OCI-LY7 (cell line): ENCODE measurements at regions not wholly inside any gene's neighbourhood (a gene's known extent, or its start where the extent isn't known, plus 50 kb on each side); places are given as distances from the start of the nearest gene placed in this dataset.

ENCODE experiments used
- BruUV-seq: library from RNA; stranded (reverse); fragments of 400-500 nt; replicated peaks from 2 replicates; lab custom pipeline; 2021; lab: Mats Ljungman, UMichigan
- CTCF ChIA-PET: fragments of 300-600 bp; sonication (Branson Sonifier 250); formaldehyde crosslinking; loops from one replicate; lab custom pipeline; 2022; ENCODE audit warnings: antibody characterized with exemption; ENCODE audit not compliant: unreplicated experiment; lab: Charles Lee
- POLR2A ChIA-PET: fragments of 300-600 bp; sonication (Branson Sonifier 250); formaldehyde crosslinking; loops from one replicate; lab custom pipeline; 2022; ENCODE audit warnings: antibody characterized with exemption; lab: Charles Lee
- DNase-seq: peaks from one replicate; pipeline ENCODE4 v3.0.0-alpha.2; 2015; ENCODE audit warnings: low spot score
- H2AFZ ChIP-seq: fragments of 200-600 bp; sonication (generic), shearing (Covaris generic); 2 replicates; pipeline ENCODE4 v1.6.1; 2014; ENCODE audit warnings: mild to moderate bottlenecking, antibody characterized with exemption, low read length, moderate library complexity
- H3K27ac ChIP-seq: fragments of 200-600 bp; sonication (generic); 2 replicates; pipeline ENCODE4 v1.5.1; 2014; ENCODE audit warnings: mixed run types, low read depth, mild to moderate bottlenecking, moderate library complexity, low read length, inconsistent platforms; ENCODE audit not compliant: poor library complexity, severe bottlenecking
- H3K36me3 ChIP-seq: fragments of 200-600 bp; sonication (generic); 2 replicates; pipeline ENCODE4 v1.6.1; 2014; ENCODE audit warnings: mild to moderate bottlenecking, antibody characterized with exemption, low read length, moderate library complexity, mixed read lengths; ENCODE audit not compliant: insufficient read depth
- H3K4me1 ChIP-seq: fragments of 200-600 bp; sonication (generic); 2 replicates; pipeline ENCODE4 v1.5.1; 2014; ENCODE audit warnings: mild to moderate bottlenecking, low read length; ENCODE audit not compliant: insufficient read depth, poor library complexity, severe bottlenecking
- H3K4me2 ChIP-seq: fragments of 200-600 bp; sonication (generic); 2 replicates; pipeline ENCODE4 v1.6.1; 2014; ENCODE audit warnings: mild to moderate bottlenecking, low read length
- H3K4me3 ChIP-seq: fragments of 200-600 bp; sonication (generic); 2 replicates; pipeline ENCODE4 v1.5.1; 2014; ENCODE audit warnings: mild to moderate bottlenecking, low read depth, low read length; ENCODE audit not compliant: poor library complexity, severe bottlenecking
- H3K79me2 ChIP-seq: fragments of 200-600 bp; sonication (generic); 2 replicates; pipeline ENCODE4 v1.6.1; 2016; ENCODE audit warnings: low read depth, mild to moderate bottlenecking, low read length, moderate library complexity, mixed read lengths; ENCODE audit not compliant: insufficient read depth
- H3K9me2 ChIP-seq: fragments of 200-600 bp; sonication (generic); 2 replicates; pipeline ENCODE4 v1.6.1; 2016; ENCODE audit warnings: mild to moderate bottlenecking, low read length, mixed read lengths; ENCODE audit not compliant: insufficient read depth
- H3K9me3 ChIP-seq: fragments of 200-600 bp; sonication (generic); 2 replicates; pipeline ENCODE4 v1.6.1; 2014; ENCODE audit warnings: mild to moderate bottlenecking, mixed run types, low read length, mixed read lengths
- H4K20me1 ChIP-seq: fragments of 200-600 bp; sonication (generic); 2 replicates; pipeline ENCODE4 v1.6.1; 2014; ENCODE audit warnings: mild to moderate bottlenecking, antibody characterized with exemption, low read length, moderate library complexity, mixed read lengths; ENCODE audit not compliant: insufficient read depth
- EZH2phosphoT487 ChIP-seq: fragments of 200-600 bp; sonication (generic); IDR thresholded peaks from 2 replicates; pipeline ENCODE4 v1.6.1; 2018; ENCODE audit warnings: low read depth, borderline replicate concordance, mild to moderate bottlenecking, mixed run types, antibody characterized with exemption, low read length, moderate library complexity, mixed read lengths
- intact Hi-C: fragments of 100-400 bp; cut with micrococcal nuclease; formaldehyde crosslinking; loops from one replicate; pipeline ENCODE4 v1.10.0; 2022; ENCODE audit not compliant: unreplicated experiment
- TF ChIP-seq, protein P1 (sequence below): fragments of 200-600 bp; sonication (generic); conservative IDR thresholded peaks from 2 replicates; pipeline ENCODE4 v1.5.1; 2014; ENCODE audit warnings: mild to moderate bottlenecking, antibody characterized with exemption, low read length, moderate library complexity, mixed read lengths

GRCh38 chr7:42625421-42625820 is 286.4 kb downstream of the C7orf25 start:
- Histone ChIP-seq H3K79me2 (no peaks in the 10 kb centered on the region), H2AFZ (no peak overlapping the region)
- BruUV-seq, result no TSS peak

DNA sequence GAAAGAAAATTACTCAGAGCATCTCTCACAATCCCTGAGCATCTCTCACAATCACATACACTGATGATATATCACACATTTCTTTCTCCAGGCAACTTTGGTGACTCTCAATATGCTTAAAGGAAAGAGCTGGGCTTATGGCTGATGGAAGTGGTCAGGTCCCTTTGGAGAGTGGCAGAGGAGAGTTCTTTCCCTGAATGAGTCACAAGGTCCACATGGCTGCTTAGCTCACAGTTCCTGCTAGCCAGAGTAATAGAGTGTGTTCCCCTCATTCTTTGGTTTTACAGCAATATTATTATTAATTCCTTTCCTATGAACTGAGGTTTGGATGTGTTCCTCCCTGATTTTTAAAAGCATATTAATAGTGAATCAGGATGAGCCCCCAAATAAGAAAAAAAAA is 287.4 kb downstream of the C7orf25 start:
- H3K4me3 ChIP-seq, result no peak overlapping the region
- no peak for DNase-seq
- no peaks in the 10 kb centered on the region for H3K4me1 ChIP-seq
- H3K4me2 ChIP-seq, result no peak overlapping the region
- no peaks in the 10 kb centered on the region for H3K9me3 ChIP-seq
- TF ChIP-seq EZH2phosphoT487, result no peak
- TF ChIP-seq, protein P1, sequence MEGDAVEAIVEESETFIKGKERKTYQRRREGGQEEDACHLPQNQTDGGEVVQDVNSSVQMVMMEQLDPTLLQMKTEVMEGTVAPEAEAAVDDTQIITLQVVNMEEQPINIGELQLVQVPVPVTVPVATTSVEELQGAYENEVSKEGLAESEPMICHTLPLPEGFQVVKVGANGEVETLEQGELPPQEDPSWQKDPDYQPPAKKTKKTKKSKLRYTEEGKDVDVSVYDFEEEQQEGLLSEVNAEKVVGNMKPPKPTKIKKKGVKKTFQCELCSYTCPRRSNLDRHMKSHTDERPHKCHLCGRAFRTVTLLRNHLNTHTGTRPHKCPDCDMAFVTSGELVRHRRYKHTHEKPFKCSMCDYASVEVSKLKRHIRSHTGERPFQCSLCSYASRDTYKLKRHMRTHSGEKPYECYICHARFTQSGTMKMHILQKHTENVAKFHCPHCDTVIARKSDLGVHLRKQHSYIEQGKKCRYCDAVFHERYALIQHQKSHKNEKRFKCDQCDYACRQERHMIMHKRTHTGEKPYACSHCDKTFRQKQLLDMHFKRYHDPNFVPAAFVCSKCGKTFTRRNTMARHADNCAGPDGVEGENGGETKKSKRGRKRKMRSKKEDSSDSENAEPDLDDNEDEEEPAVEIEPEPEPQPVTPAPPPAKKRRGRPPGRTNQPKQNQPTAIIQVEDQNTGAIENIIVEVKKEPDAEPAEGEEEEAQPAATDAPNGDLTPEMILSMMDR, result no peak
- no peaks in the 10 kb centered on the region for H3K36me3 ChIP-seq
- ChIA-PET CTCF (no interaction called here), POLR2A (no interaction called here)
- H3K27ac ChIP-seq, result no peak overlapping the region
- intact Hi-C loops, result no loop called here
- no peaks in the 10 kb centered on the region for H4K20me1 ChIP-seq
- no TSS peak for BruUV-seq
- H3K9me2 ChIP-seq, result no peaks in the 10 kb centered on the region
- H2AFZ ChIP-seq, result no peak overlapping the region
- H3K79me2 ChIP-seq, result no peaks in the 10 kb centered on the region

More at GRCh38 chr7:42625421-42625820, 286.4 kb downstream of the C7orf25 start:
- Histone ChIP-seq H3K4me1 (no peaks in the 10 kb centered on the region), H4K20me1 (no peaks in the 10 kb centered on the region), H3K27ac (no peak overlapping the region), H3K4me3 (no peak overlapping the region), H3K9me2 (no peaks in the 10 kb centered on the region), H3K36me3 (no peaks in the 10 kb centered on the region), H3K9me3 (no peaks in the 10 kb centered on the region), H3K4me2 (no peak overlapping the region)
- no peak for DNase-seq
- ChIA-PET POLR2A (no interaction called here), CTCF (no interaction called here)
- TF ChIP-seq, protein P1, result no peak
- no peak for TF ChIP-seq EZH2phosphoT487
- intact Hi-C loops, result no loop called here

GRCh38 chr7:42621543-42622219 is 290.2 kb downstream of the C7orf25 start:
- Histone ChIP-seq H3K27ac (no peak overlapping the region), H4K20me1 (no peaks in the 10 kb centered on the region), H3K36me3 (no peaks in the 10 kb centered on the region), H3K4me2 (no peak overlapping the region), H3K79me2 (no peaks in the 10 kb centered on the region), H2AFZ (no peak overlapping the region), H3K4me3 (no peak overlapping the region), H3K4me1 (no peaks in the 10 kb centered on the region), H3K9me2 (no peaks in the 10 kb centered on the region), H3K9me3 (no peaks in the 10 kb centered on the region)
- ChIA-PET CTCF (no interaction called here), POLR2A (no interaction called here)
- TF ChIP-seq, protein P1, result no peak
- TF ChIP-seq EZH2phosphoT487, result no peak
- no TSS peak for BruUV-seq
- intact Hi-C loops, result no loop called here
- DNase-seq, result no peak
